HEK293 (cell line): ENCODE measurements at regions not wholly inside any gene's neighbourhood (a gene's known extent, or its start where the extent isn't known, plus 50 kb on each side); places are given as distances from the start of the nearest gene placed in this dataset.

ENCODE experiments used
- CTCF ChIP-seq: fragments of 450-650 bp; formaldehyde crosslinking; IDR thresholded peaks from 2 replicates; pipeline ENCODE4 v1.5.1; 2016; ENCODE audit warnings: missing biosample characterization, missing genetic modification characterization
- ZNF274 ChIP-seq, 2 experiments: fragments of 200-500 bp in 1 of 2; fragments of 450-650 bp in 1 of 2; sonication (Bioruptor generic) in 1 of 2; formaldehyde crosslinking in 1 of 2; IDR thresholded peaks; 2 replicates each; pipeline versions ENCODE4 v1.5.1 to v1.6.1; 2014 to 2016; ENCODE audit warnings: borderline replicate concordance in 1 of 2, inconsistent platforms in 1 of 2, low read length in 1 of 2, missing biosample characterization in 1 of 2, missing genetic modification characterization in 1 of 2
- ZNF302 ChIP-seq: fragments of 450-650 bp; formaldehyde crosslinking; IDR thresholded peaks from 2 replicates; pipeline ENCODE4 v1.5.1; 2016; ENCODE audit warnings: missing biosample characterization, missing genetic modification characterization, low read depth

- TF ChIP-seq ZNF302 (tag by site-specific recombination) (no peak), ZNF274 (IDR thresholded peaks at IDR 0.05; ENCODE audit: low read length) (no peak), ZNF274 (tag by site-specific recombination; IDR thresholded peaks at IDR 0.05; ENCODE audit: borderline replicate concordance) (no peak), CTCF (no peak)
These were observed 96.7 kb upstream of the CNTNAP5 start for GRCh38 chr2:123928358-123928757.
